ENCODE measurements at regions not wholly inside any gene's neighbourhood (a gene's known extent, or its start where the extent isn't known, plus 50 kb on each side); places are given as distances from the start of the nearest gene placed in this dataset.

GRCh38 chr5:68555907-68556681 lies 340.5 kb downstream of the PIK3R1 start:
- no peak overlapping the region for H3K4me3 Mint-ChIP-seq
- H3K27me3 Mint-ChIP-seq (ENCODE audit: low read depth), result no peaks in the 10 kb centered on the region
- DNase-seq, result no peak
- H3K36me3 Mint-ChIP-seq (ENCODE audit: insufficient read depth), result no peaks in the 10 kb centered on the region
- H3K9me3 Mint-ChIP-seq, result no peaks in the 10 kb centered on the region
- no peak for ATAC-seq
- H3K4me1 Mint-ChIP-seq (ENCODE audit: low read depth), result no peaks in the 10 kb centered on the region

- Mint-ChIP-seq H3K27me3 (ENCODE audit: low read depth) (no peaks in the 10 kb centered on the region), H3K9me3 (no peaks in the 10 kb centered on the region), H3K4me1 (ENCODE audit: low read depth) (no peaks in the 10 kb centered on the region), H3K36me3 (ENCODE audit: insufficient read depth) (no peaks in the 10 kb centered on the region), H3K4me3 (no peak overlapping the region)
- no peak for ATAC-seq
- no peak for DNase-seq
Measured at GRCh38 chr5:68557162-68557936, 341.8 kb downstream of the PIK3R1 start.

GRCh38 chr5:68562308-68562707 lies 346.8 kb downstream of the PIK3R1 start:
- H3K4me1 Mint-ChIP-seq (ENCODE audit: low read depth), result peaks cover 2% of the 10 kb centered on the region
- H3K9me3 Mint-ChIP-seq, result peaks cover 16% of the 10 kb centered on the region
- no peak overlapping the region for H3K4me3 Mint-ChIP-seq
- DNase-seq (no peak), ATAC-seq (no peak)
- H3K36me3 Mint-ChIP-seq (ENCODE audit: insufficient read depth), result no peaks in the 10 kb centered on the region
- H3K27me3 Mint-ChIP-seq (ENCODE audit: low read depth), result peaks cover 3% of the 10 kb centered on the region

- H3K4me3 Mint-ChIP-seq, result no peak overlapping the region
- H3K36me3 Mint-ChIP-seq (ENCODE audit: insufficient read depth), result no peaks in the 10 kb centered on the region
- H3K27me3 Mint-ChIP-seq (ENCODE audit: low read depth), result peaks cover 3% of the 10 kb centered on the region
- no peak for DNase-seq
- no peak for ATAC-seq
- H3K4me1 Mint-ChIP-seq (ENCODE audit: low read depth), result peaks cover 2% of the 10 kb centered on the region
- H3K9me3 Mint-ChIP-seq, result peaks cover 16% of the 10 kb centered on the region
Measured at GRCh38 chr5:68565427-68565826, 349.9 kb downstream of the PIK3R1 start.

GRCh38 chr5:68576805-68577204 lies 361.2 kb downstream of the PIK3R1 start:
- peaks cover 8% of the 10 kb centered on the region for H3K27me3 Mint-ChIP-seq (ENCODE audit: low read depth)
- peaks cover 17% of the 10 kb centered on the region for H3K9me3 Mint-ChIP-seq
- H3K4me3 Mint-ChIP-seq, result no peak overlapping the region
- no peak for DNase-seq
- no peaks in the 10 kb centered on the region for H3K4me1 Mint-ChIP-seq (ENCODE audit: low read depth)
- ATAC-seq, result no peak
- no peaks in the 10 kb centered on the region for H3K36me3 Mint-ChIP-seq (ENCODE audit: insufficient read depth)

- Mint-ChIP-seq H3K4me3 (no peak overlapping the region), H3K4me1 (ENCODE audit: low read depth) (no peaks in the 10 kb centered on the region), H3K9me3 (peaks cover 8% of the 10 kb centered on the region), H3K36me3 (ENCODE audit: insufficient read depth) (no peaks in the 10 kb centered on the region), H3K27me3 (ENCODE audit: low read depth) (peaks cover 8% of the 10 kb centered on the region)
- DNase-seq, result no peak
- no peak for ATAC-seq
Measured at GRCh38 chr5:68582284-68582683, 366.7 kb downstream of the PIK3R1 start.

- H3K9me3 Mint-ChIP-seq, result no peaks in the 10 kb centered on the region
- peaks cover 2% of the 10 kb centered on the region for H3K27me3 Mint-ChIP-seq (ENCODE audit: low read depth)
- H3K4me1 Mint-ChIP-seq (ENCODE audit: low read depth), result no peaks in the 10 kb centered on the region
- ATAC-seq (no peak), DNase-seq (no peak)
- H3K4me3 Mint-ChIP-seq, result no peak overlapping the region
- H3K36me3 Mint-ChIP-seq (ENCODE audit: insufficient read depth), result no peaks in the 10 kb centered on the region
Measured at GRCh38 chr5:68587171-68587570, 371.6 kb downstream of the PIK3R1 start.

- Mint-ChIP-seq H3K36me3 (ENCODE audit: insufficient read depth) (no peaks in the 10 kb centered on the region), H3K27me3 (ENCODE audit: low read depth) (peaks cover 2% of the 10 kb centered on the region), H3K9me3 (no peaks in the 10 kb centered on the region), H3K4me3 (no peak overlapping the region), H3K4me1 (ENCODE audit: low read depth) (no peaks in the 10 kb centered on the region)
- DNase-seq (no peak), ATAC-seq (no peak)
Measured at GRCh38 chr5:68591850-68592249, 376.3 kb downstream of the PIK3R1 start.

GRCh38 chr5:68592351-68592750 lies 376.8 kb downstream of the PIK3R1 start:
- DNase-seq (no peak), ATAC-seq (no peak)
- Mint-ChIP-seq H3K27me3 (ENCODE audit: low read depth) (peaks cover 2% of the 10 kb centered on the region), H3K36me3 (ENCODE audit: insufficient read depth) (no peaks in the 10 kb centered on the region), H3K4me1 (ENCODE audit: low read depth) (no peaks in the 10 kb centered on the region), H3K9me3 (no peaks in the 10 kb centered on the region), H3K4me3 (no peak overlapping the region)

GRCh38 chr5:68593211-68593671 lies 377.7 kb downstream of the PIK3R1 start:
- no peak for DNase-seq
- Mint-ChIP-seq H3K27me3 (ENCODE audit: low read depth) (peaks cover 2% of the 10 kb centered on the region), H3K9me3 (no peaks in the 10 kb centered on the region), H3K4me3 (no peak overlapping the region), H3K4me1 (ENCODE audit: low read depth) (no peaks in the 10 kb centered on the region), H3K36me3 (ENCODE audit: insufficient read depth) (no peaks in the 10 kb centered on the region)
- no peak for ATAC-seq

- DNase-seq (no peak), ATAC-seq (no peak)
- H3K9me3 Mint-ChIP-seq, result peaks cover 22% of the 10 kb centered on the region
- H3K36me3 Mint-ChIP-seq (ENCODE audit: insufficient read depth), result no peaks in the 10 kb centered on the region
- H3K4me1 Mint-ChIP-seq (ENCODE audit: low read depth), result no peaks in the 10 kb centered on the region
- no peak overlapping the region for H3K4me3 Mint-ChIP-seq
- peaks cover 2% of the 10 kb centered on the region for H3K27me3 Mint-ChIP-seq (ENCODE audit: low read depth)
Measured at GRCh38 chr5:68612972-68613371, 397.4 kb downstream of the PIK3R1 start.

GRCh38 chr5:68618501-68618900 lies 402.9 kb downstream of the PIK3R1 start:
- H3K4me3 Mint-ChIP-seq, result no peak overlapping the region

GRCh38 chr5:68627001-68627400 lies 411.4 kb downstream of the PIK3R1 start:
- no peak for DNase-seq
- Mint-ChIP-seq H3K9me3 (no peaks in the 10 kb centered on the region), H3K27me3 (ENCODE audit: low read depth) (no peaks in the 10 kb centered on the region), H3K4me1 (ENCODE audit: low read depth) (no peaks in the 10 kb centered on the region), H3K4me3 (no peak overlapping the region), H3K36me3 (ENCODE audit: insufficient read depth) (no peaks in the 10 kb centered on the region)
- no peak for ATAC-seq

More at GRCh38 chr5:68618501-68618900, 402.9 kb downstream of the PIK3R1 start:
- no peak for DNase-seq
- Mint-ChIP-seq H3K36me3 (ENCODE audit: insufficient read depth) (no peaks in the 10 kb centered on the region), H3K27me3 (ENCODE audit: low read depth) (peaks cover 2% of the 10 kb centered on the region), H3K9me3 (peaks cover 4% of the 10 kb centered on the region), H3K4me1 (ENCODE audit: low read depth) (no peaks in the 10 kb centered on the region)
- no peak for ATAC-seq

GRCh38 chr5:68628082-68628814 lies 412.7 kb downstream of the PIK3R1 start:
- no peaks in the 10 kb centered on the region for H3K36me3 Mint-ChIP-seq (ENCODE audit: insufficient read depth)
- ATAC-seq (no peak), DNase-seq (no peak)
- no peaks in the 10 kb centered on the region for H3K27me3 Mint-ChIP-seq (ENCODE audit: low read depth)
- no peaks in the 10 kb centered on the region for H3K9me3 Mint-ChIP-seq
- no peak overlapping the region for H3K4me3 Mint-ChIP-seq
- no peaks in the 10 kb centered on the region for H3K4me1 Mint-ChIP-seq (ENCODE audit: low read depth)
